NCI-H1092 treated with DMSO at 0.1 percent for 48 hours (cell line): ENCODE measurements at regions not wholly inside any gene's neighbourhood (a gene's known extent, or its start where the extent isn't known, plus 50 kb on each side); places are given as distances from the start of the nearest gene placed in this dataset.
"Not testable (repeated sequence)": the region's sequence is repeated elsewhere in the genome, so short reads cannot be mapped to it uniquely, and the experiment has no call there.

Experiments used
- DNase-seq: peaks from one replicate; lab custom pipeline; 2025; lab: John Stamatoyannopoulos, UW

DNA sequence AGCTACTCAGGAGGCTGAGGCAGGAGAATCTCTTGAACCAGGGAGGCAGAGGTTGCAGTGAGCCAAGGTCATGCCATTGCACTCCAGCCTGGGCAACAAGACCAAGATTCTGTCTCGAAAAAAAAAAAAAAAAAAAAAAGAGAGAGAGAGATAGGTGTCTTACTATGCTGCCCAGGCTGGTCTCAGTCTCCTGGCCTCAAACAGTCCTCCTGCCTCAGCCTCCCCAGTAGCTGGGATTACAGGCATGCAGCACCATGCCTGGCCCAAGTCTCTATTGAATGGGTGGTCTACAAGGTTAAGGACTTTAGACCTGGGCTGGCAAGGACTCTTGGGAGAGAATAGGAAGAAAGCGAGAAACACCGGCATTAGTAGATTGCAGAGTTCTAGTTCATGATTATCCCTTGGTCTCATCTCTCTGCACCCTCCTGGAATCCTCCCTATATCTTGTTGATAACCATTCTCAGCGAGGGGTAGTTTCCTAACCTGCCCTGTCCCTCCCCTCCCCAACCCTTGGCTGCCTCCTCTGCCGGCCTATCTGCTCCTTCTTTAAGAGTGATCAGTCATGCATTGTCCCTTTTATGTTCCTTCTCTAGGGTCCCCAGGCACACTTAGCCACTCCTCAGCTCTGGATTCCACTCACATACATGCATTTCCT lies 128.1 kb upstream of the MAP1LC3B2 start:
- no peak for DNase-seq

DNA sequence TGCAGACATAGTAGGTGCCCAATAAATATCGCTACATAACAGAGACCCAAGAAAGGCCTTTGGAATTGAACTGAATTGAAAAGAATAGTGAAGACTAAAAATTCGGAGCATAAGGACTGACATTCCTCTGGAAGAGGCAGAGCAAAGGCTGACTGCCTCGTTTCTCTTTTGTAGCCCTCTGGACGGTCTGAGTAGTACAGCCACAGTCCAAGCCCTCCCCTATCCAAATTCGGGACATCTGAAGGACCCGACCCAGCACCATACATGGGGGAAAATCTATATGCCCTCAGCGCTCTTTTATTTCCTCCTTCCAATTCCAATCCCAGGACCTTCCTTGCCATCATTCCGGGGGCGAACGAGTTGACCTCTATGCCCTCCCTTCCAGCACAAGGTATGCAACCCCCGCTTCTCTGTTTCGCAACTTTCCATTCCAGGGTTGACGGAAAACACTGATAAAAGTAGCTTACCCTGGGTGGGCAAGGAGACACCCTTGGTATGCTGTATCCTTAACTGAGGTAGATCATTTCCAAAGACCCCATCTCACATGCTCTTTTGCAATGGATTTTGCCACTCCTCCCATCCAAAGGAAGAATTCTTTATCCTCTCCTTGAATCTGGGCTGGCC lies 127.4 kb upstream of the MAP1LC3B2 start:
- DNase-seq: no peak

- no peak for DNase-seq
These were observed 126.8 kb upstream of the MAP1LC3B2 start for GRCh38 chr12:116432314-116432750.

- DNase-seq: no peak
These were observed 125.9 kb upstream of the MAP1LC3B2 start for GRCh38 chr12:116433249-116433648.

DNA sequence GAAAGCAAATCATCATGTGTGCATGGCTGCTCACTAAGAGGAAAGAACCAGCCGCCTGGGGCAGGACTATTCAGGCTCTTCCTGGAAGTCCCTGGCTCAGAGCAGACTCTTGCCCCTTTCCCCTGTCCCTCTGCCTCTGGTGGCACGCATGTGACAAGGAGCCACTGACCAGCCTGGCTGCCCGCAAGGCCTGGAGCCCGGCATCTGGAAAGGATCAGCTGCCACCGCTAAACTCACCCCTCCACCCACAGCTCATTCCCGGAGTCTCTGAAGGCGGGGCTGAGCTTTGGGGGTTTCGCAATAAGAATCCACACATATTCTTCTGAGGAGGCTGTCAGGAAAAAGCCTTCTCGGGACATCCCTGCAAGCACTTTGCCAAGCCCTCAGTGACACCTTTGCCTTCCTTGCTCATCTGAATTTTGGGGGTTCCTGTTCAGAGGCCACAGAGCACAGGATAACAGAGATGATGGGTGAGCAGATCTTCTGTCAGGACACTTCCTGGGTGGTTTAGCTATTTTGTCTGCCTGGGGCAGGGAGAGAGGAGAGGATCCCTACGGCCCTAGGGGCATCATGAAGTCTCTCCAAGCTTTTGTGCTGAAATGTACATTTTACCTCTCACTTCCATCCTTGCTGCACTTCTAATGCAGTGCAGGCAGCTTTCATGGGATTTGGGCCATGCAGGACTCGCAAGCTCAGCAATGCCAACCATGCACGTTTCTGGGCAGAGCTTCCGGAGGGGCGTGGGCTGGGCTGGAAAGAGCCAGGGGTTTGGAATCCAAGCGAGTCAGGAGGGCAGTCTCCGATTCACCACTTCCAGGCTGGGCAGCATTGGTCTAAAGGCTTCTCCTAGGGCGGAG lies 124.8 kb upstream of the MAP1LC3B2 start:
- DNase-seq: no peak

- DNase-seq: no peak
These were observed 123.2 kb upstream of the MAP1LC3B2 start for GRCh38 chr12:116435984-116436383.

- no peak for DNase-seq
These were observed 122.5 kb upstream of the MAP1LC3B2 start for GRCh38 chr12:116436561-116437249.

DNA sequence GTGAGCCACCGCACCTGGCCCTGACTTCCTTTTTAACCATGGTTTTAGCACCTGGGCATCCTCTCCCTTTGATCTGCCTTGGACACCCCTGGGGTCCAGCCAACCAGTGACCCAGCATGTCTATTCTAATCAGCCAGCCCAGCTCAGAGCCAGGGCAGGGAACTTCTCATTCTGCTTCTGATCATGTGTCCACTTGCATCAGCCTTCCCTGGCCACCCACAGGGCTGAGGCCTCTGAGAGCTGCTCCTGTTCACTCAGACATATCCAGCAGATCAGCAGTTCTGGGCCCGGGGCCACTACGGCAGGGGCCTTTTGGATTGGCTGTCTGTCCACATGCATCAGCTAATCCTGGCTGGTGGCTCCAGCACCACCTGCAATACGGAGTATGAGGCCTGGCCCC lies 117.9 kb upstream of the MAP1LC3B2 start:
- DNase-seq: no peak

DNA sequence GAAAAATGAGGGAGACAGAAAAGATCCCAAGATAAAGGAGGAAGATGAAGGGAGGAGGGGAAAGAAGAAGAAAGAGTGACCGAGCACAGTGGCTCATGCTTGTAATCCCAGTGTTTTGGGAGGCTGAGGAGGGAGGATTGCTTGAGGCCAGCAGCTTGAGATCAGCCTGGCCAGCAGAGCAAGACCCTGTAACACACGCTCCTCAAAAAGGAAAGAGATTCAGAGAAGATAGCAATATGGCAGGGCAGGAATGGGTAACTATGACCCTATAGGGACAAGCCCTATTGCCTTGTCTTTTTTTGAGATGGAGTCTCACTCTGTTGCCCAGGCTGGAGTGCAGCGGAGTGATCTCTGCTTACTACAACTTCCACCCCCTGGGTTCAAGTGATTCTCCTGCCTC lies 116.9 kb upstream of the MAP1LC3B2 start:
- no peak for DNase-seq

DNA sequence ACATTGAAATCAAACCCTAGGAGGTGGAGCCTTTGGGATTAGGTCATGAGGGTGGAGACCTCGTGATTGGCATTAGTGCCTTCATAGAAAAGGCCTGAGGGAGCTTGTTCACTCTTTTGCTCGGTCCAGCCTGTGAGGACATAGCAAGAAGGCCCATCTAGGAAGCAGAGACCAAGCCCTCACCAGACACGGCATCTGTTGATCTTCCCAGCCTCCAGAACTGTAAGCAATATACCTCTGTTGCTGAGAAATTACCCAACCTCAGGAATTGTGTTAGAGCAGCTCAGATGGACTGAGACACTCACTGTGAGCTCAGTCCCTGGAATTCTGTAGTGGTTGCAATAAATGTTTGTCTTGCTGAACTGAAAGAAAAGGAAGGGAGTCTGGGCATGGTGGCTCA lies 116.2 kb upstream of the MAP1LC3B2 start:
- no peak for DNase-seq

DNA sequence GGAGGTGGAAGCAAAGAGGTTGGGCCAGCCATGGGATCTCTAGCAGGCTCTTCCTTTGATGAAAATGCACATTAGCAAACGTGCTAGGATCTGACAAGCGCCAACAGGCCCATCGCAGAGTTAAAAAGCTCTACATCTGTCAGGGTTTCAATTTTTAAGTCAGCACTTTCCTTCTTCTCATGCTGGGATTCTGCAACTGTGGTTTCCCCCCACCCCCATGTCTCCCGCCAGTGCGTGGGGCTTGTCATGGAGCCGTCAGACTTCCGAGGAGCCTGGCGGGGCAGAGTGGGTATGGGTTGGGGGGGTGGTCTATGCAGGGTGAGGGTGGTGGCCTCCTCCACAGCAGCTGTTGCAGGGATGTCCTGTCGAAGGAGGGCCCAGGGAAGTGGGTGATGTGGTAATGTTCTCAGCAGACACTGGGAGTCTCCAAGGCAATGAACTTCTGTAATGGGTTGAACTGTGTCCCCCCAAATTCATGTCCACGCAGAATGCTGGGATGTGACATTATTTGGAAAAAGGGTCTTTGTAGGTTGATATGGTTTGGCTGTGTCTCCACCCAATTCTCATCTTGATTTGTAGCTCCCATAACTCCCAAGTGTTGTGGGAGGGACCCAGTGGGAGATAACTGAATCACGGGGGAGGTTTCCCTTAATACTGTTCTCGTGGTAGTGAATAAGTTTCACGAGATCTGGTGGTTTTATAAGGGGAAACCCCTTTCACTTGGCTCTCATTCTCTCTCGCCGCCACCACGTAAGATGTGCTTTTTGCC lies 115.2 kb upstream of the MAP1LC3B2 start:
- no peak for DNase-seq

- no peak for DNase-seq
These were observed 114.6 kb upstream of the MAP1LC3B2 start for GRCh38 chr12:116444590-116444943.

DNA sequence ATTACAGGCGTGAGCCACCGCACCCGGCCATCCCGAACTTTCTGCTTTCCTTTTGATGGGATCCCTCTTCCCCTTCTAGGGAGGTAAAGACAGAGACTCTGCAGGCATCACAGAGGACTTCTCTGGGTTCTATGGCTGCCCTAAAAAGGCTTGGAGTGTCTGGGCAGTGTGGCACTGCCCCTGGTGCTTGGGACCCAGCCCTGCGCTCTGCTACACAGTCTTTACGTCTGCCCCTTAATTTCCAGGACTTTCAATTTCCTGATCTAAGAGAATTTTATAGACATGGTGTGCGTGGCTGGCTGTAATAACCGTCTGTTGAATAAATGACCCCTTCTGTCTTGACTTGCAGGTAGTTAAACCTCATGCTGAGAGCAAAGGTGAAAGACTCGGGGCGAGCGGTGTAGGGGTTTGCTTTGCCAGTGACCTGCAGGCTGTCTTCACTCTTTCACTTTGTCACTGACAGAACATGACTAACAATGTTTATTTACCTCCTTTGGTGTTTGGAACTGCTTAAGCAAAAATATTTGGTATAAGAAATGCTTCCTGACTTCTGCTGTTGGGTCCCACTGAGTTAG lies 110.9 kb upstream of the MAP1LC3B2 start:
- DNase-seq: no peak

- no peak for DNase-seq
These were observed 108.7 kb upstream of the MAP1LC3B2 start for GRCh38 chr12:116450406-116450910.

- not testable (repeated sequence) for DNase-seq
These were observed 106.2 kb upstream of the MAP1LC3B2 start for GRCh38 chr12:116452975-116453374.

GRCh38 chr12:116453631-116454030 lies 105.5 kb upstream of the MAP1LC3B2 start:
- DNase-seq: no peak

GRCh38 chr12:116454076-116454475 lies 105.1 kb upstream of the MAP1LC3B2 start:
- DNase-seq: no peak

DNA sequence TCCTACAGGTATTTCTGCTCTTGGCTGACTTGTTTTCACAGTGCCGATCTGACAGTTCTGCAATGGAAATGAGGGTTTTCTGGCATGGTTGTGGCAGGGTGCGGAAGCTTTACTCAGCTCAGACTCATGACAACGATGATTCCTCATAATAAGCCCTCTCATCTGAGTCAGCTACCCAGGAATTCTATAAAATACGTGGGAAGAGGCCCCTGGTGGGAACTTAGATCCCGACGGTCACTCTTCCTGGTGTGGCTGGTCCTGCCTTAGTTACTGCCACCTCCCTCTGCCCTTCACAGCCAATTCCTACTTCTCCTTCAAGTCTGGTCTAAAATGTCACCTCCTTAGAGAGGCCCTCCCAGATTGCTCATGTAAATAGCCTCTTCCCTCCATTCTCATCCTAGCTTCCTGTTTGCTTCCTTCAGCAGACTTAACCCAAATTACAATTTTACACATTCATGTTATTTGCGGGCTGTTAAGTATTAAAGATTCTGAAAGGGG lies 104.2 kb upstream of the MAP1LC3B2 start:
- no peak for DNase-seq

- no peak for DNase-seq
These were observed 103.4 kb upstream of the MAP1LC3B2 start for GRCh38 chr12:116455540-116456329.
